Lower leg skin (tissue), 3 donors: ENCODE measurements at regions not wholly inside any gene's neighbourhood (a gene's known extent, or its start where the extent isn't known, plus 50 kb on each side); places are given as distances from the start of the nearest gene placed in this dataset.

Experiments
- CTCF ChIP-seq, 3 donors: fragments of 450-650 bp; IDR thresholded peaks; one replicate each; pipeline ENCODE4 v1.5.1; 2016; ENCODE audit warnings: antibody characterized with exemption in 3 of 3, mild to moderate bottlenecking in 3 of 3, moderate library complexity in 2 of 3
- POLR2A ChIP-seq, 2 donors: fragments of 450-650 bp; IDR thresholded peaks; one replicate each; pipeline ENCODE4 v1.6.1; 2016 to 2017; ENCODE audit warnings: antibody characterized with exemption in 2 of 2, mild to moderate bottlenecking in 1 of 2, moderate library complexity in 1 of 2

- TF ChIP-seq CTCF (IDR thresholded peaks at IDR 0.05) (no peak), POLR2A (IDR thresholded peaks at IDR 0.05) (no peak)
These were observed 166.9 kb upstream of the IL12A start for GRCh38 chr3:159821736-159822135.
